SK-N-SH treated with all-trans-retinoic acid at 6 μM for 48 hours (cell line): ENCODE measurements at regions not wholly inside any gene's neighbourhood (a gene's known extent, or its start where the extent isn't known, plus 50 kb on each side); places are given as distances from the start of the nearest gene placed in this dataset.
A peak's percentile ranks its signal among the peaks of the same experiment; 100 is the strongest.

ENCODE experiments used
- ATAC-seq: fragments of 200-7000 bp; cut with Tn5 transposase; 3 replicates; pipeline ENCODE4 v1.9.1; 2020; ENCODE audit warnings: mild to moderate bottlenecking, moderate library complexity
- ARNTL ChIP-seq: fragments of 450-650 bp; formaldehyde crosslinking; IDR thresholded peaks from 2 replicates; pipeline ENCODE4 v1.5.0; 2020; ENCODE audit warnings: low read depth, mild to moderate bottlenecking, moderate library complexity, borderline replicate concordance
- CSDC2 ChIP-seq: fragments of 250-450 bp; sonication (Bioruptor Pico); IDR thresholded peaks from 2 replicates; pipeline ENCODE4 v1.5.0; 2020; ENCODE audit warnings: mild to moderate bottlenecking, moderate library complexity
- ESRRG ChIP-seq: fragments of 250-450 bp; sonication (Bioruptor Pico); IDR thresholded peaks from 2 replicates; pipeline ENCODE4 v1.6.1; 2021; ENCODE audit warnings: mild to moderate bottlenecking
- GLIS3 ChIP-seq: fragments of 250-450 bp; sonication (Bioruptor Pico); IDR thresholded peaks from 2 replicates; pipeline ENCODE4 v1.5.0; 2020; ENCODE audit warnings: mild to moderate bottlenecking, moderate library complexity
- ISL1 ChIP-seq: fragments of 250-450 bp; sonication (Bioruptor Pico); IDR thresholded peaks from 2 replicates; pipeline ENCODE4 v2.1.2; 2022; ENCODE audit warnings: mild to moderate bottlenecking, moderate library complexity
- OSR1 ChIP-seq: fragments of 250-450 bp; sonication (Bioruptor Pico); IDR thresholded peaks from 2 replicates; pipeline ENCODE4 v1.8.0; 2022; ENCODE audit warnings: moderate library complexity, mild to moderate bottlenecking, inconsistent platforms
- PPARA ChIP-seq: fragments of 250-450 bp; sonication (Bioruptor Pico); IDR thresholded peaks from 2 replicates; pipeline ENCODE4 v1.5.0; 2020; ENCODE audit warnings: mild to moderate bottlenecking, borderline replicate concordance
- RARB ChIP-seq: fragments of 250-450 bp; sonication (Bioruptor Pico); IDR thresholded peaks from 2 replicates; pipeline ENCODE4 v1.8.0; 2021; ENCODE audit warnings: mild to moderate bottlenecking, moderate library complexity
- TCF4 ChIP-seq: fragments of 250-450 bp; sonication (Bioruptor Pico); IDR thresholded peaks from 2 replicates; pipeline ENCODE4 v1.8.0; 2021; ENCODE audit warnings: mild to moderate bottlenecking, moderate library complexity, borderline replicate concordance
- TOX ChIP-seq: fragments of 250-450 bp; sonication (Bioruptor Pico); IDR thresholded peaks from 2 replicates; pipeline ENCODE4 v1.8.0; 2021; ENCODE audit warnings: mild to moderate bottlenecking, moderate library complexity, borderline replicate concordance
- ZC3H10 ChIP-seq: fragments of 250-450 bp; sonication (Bioruptor Pico); IDR thresholded peaks from 2 replicates; pipeline ENCODE4 v1.5.1; 2021; ENCODE audit warnings: mild to moderate bottlenecking, moderate library complexity
- ZFP3 ChIP-seq: fragments of 250-450 bp; sonication (Bioruptor Pico); IDR thresholded peaks from 2 replicates; pipeline ENCODE4 v1.5.0; 2020; ENCODE audit warnings: mild to moderate bottlenecking, moderate library complexity
- ZFP30 ChIP-seq: fragments of 450-650 bp; formaldehyde crosslinking; IDR thresholded peaks from 2 replicates; pipeline ENCODE4 v1.5.0; 2022; ENCODE audit warnings: mild to moderate bottlenecking, moderate library complexity
- ZNF565 ChIP-seq: fragments of 450-650 bp; formaldehyde crosslinking; conservative IDR thresholded peaks from 2 replicates; pipeline ENCODE4 v1.5.0; 2020; ENCODE audit warnings: low read depth, mild to moderate bottlenecking, moderate library complexity
- ZNF70 ChIP-seq: fragments of 450-650 bp; formaldehyde crosslinking; IDR thresholded peaks from 2 replicates; pipeline ENCODE4 v1.5.0; 2020; ENCODE audit warnings: mild to moderate bottlenecking, moderate library complexity
- TF ChIP-seq, protein P1 (sequence below): fragments of 250-450 bp; sonication (Bioruptor Pico); IDR thresholded peaks from 2 replicates; pipeline ENCODE4 v1.8.0; 2020; ENCODE audit warnings: mild to moderate bottlenecking, moderate library complexity, borderline replicate concordance
- TF ChIP-seq, protein P2 (sequence below): fragments of 250-450 bp; sonication (Bioruptor Pico); IDR thresholded peaks from 2 replicates; pipeline ENCODE4 v1.5.1; 2021; ENCODE audit warnings: mild to moderate bottlenecking, moderate library complexity
- TF ChIP-seq, protein P3 (sequence below): fragments of 250-450 bp; sonication (Bioruptor Pico); IDR thresholded peaks from 2 replicates; pipeline ENCODE4 v1.5.0; 2020; ENCODE audit warnings: mild to moderate bottlenecking, moderate library complexity
- TF ChIP-seq, protein P4 (sequence below): fragments of 250-450 bp; sonication (Bioruptor Pico); IDR thresholded peaks from 2 replicates; pipeline ENCODE4 v1.8.0; 2021; ENCODE audit warnings: low read depth, mild to moderate bottlenecking, moderate library complexity, borderline replicate concordance
- TF ChIP-seq, protein P5 (sequence below): fragments of 250-450 bp; sonication (Bioruptor Pico); IDR thresholded peaks from 2 replicates; pipeline ENCODE4 v1.5.1; 2020; ENCODE audit warnings: low read depth, mild to moderate bottlenecking, moderate library complexity

DNA sequence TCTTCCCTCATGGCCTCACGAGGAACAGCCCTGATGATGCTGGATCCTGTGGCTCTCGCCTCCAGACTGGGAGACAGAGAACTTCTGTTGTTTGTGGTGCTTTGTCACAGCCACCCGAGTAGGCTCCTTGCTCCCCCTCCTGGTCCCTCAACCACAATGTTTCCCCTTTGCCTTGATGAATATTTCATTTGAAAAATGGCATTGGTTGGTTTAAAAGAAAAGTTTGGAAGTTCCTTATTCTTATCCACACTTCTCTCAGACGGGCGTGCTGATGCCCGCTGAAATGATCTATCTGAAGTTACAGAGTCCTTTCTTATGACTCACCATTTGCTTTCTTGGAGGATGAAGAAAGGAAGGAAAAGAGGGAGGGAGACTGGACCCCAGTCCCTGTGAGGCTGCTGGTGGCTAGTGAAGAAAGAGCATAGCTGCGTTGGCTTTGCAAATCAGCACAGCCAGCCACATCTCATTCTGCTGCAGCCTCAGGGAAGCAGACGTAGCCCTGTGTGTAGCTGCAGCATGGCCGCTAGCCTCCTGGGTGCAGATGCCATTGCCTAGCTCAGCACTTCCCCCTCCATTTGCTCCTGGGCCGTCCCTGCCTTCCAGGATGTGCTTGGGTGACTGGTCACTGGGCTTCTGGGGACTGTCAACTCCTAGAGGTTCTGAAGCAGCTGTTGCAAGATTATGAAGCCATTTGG lies 185.9 kb downstream of the ERCC6L2 start:
- ATAC-seq = peak; percentile 88
- TF ChIP-seq ZFP3 (CRISPR knock-in tag) (no peak), PPARA (CRISPR knock-in tag) (no peak), OSR1 (CRISPR knock-in tag) (no peak), ZNF70 (CRISPR knock-in tag) (no peak), TOX (CRISPR knock-in tag) (no peak), ZNF565 (no peak), ZC3H10 (CRISPR knock-in tag) (no peak), ARNTL (CRISPR knock-in tag) (no peak)
- TF ChIP-seq, protein P1, sequence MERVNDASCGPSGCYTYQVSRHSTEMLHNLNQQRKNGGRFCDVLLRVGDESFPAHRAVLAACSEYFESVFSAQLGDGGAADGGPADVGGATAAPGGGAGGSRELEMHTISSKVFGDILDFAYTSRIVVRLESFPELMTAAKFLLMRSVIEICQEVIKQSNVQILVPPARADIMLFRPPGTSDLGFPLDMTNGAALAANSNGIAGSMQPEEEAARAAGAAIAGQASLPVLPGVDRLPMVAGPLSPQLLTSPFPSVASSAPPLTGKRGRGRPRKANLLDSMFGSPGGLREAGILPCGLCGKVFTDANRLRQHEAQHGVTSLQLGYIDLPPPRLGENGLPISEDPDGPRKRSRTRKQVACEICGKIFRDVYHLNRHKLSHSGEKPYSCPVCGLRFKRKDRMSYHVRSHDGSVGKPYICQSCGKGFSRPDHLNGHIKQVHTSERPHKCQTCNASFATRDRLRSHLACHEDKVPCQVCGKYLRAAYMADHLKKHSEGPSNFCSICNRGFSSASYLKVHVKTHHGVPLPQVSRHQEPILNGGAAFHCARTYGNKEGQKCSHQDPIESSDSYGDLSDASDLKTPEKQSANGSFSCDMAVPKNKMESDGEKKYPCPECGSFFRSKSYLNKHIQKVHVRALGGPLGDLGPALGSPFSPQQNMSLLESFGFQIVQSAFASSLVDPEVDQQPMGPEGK (CRISPR knock-in tag) = no peak
- TF ChIP-seq, protein P2, sequence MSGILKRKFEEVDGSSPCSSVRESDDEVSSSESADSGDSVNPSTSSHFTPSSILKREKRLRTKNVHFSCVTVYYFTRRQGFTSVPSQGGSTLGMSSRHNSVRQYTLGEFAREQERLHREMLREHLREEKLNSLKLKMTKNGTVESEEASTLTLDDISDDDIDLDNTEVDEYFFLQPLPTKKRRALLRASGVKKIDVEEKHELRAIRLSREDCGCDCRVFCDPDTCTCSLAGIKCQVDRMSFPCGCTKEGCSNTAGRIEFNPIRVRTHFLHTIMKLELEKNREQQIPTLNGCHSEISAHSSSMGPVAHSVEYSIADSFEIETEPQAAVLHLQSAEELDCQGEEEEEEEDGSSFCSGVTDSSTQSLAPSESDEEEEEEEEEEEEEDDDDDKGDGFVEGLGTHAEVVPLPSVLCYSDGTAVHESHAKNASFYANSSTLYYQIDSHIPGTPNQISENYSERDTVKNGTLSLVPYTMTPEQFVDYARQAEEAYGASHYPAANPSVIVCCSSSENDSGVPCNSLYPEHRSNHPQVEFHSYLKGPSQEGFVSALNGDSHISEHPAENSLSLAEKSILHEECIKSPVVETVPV (CRISPR knock-in tag) = no peak

DNA sequence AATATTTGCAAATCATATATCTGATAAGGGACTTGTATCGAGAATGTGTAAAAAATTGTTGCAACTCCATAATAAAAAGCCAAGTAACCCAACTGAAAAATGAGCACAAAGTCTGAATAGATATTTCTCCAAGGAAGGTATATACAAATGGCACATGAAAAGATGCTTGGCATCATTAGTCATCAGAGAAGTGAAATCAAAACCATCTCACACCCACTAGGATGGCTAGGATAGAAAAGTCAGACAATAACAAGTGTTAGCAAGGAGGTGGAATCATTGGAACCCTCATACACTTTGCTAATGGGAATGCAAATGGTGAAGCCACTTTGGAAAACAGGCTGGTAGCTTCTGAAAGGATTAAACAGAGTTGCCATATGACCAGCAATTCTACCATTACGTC lies 182.7 kb downstream of the ERCC6L2 start:
- no peak for ATAC-seq

DNA sequence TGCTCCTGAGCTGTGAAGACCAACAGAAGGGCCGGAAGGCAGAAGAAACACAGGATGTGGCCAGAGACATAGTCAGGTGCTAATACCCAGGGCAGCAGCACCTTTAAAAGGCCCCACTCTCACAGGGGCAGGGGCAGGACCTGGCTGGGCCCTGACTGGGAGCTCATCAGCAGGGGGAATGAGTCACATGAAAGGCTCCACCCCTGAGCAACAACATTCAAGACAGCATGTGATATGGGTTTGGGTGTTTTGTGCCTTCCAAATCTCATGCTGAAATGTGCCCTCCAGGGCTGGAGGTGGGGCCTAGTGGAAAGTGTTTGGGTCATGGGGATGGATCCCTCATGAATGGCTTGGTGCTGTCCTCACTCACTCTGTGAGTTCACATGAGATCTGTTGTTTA lies 181.7 kb downstream of the ERCC6L2 start:
- TF ChIP-seq TOX (CRISPR knock-in tag) (no peak), CSDC2 (no peak), ZNF565 (no peak), ZFP3 (CRISPR knock-in tag) (no peak), ZNF70 (CRISPR knock-in tag) (no peak), ISL1 (CRISPR knock-in tag) (no peak), RARB (no peak), TCF4 (CRISPR knock-in tag) (no peak), GLIS3 (CRISPR knock-in tag) (no peak), ESRRG (CRISPR knock-in tag) (no peak), PPARA (CRISPR knock-in tag) (no peak), ARNTL (CRISPR knock-in tag) (no peak), ZFP30 (CRISPR knock-in tag) (no peak)
- TF ChIP-seq, protein P3, sequence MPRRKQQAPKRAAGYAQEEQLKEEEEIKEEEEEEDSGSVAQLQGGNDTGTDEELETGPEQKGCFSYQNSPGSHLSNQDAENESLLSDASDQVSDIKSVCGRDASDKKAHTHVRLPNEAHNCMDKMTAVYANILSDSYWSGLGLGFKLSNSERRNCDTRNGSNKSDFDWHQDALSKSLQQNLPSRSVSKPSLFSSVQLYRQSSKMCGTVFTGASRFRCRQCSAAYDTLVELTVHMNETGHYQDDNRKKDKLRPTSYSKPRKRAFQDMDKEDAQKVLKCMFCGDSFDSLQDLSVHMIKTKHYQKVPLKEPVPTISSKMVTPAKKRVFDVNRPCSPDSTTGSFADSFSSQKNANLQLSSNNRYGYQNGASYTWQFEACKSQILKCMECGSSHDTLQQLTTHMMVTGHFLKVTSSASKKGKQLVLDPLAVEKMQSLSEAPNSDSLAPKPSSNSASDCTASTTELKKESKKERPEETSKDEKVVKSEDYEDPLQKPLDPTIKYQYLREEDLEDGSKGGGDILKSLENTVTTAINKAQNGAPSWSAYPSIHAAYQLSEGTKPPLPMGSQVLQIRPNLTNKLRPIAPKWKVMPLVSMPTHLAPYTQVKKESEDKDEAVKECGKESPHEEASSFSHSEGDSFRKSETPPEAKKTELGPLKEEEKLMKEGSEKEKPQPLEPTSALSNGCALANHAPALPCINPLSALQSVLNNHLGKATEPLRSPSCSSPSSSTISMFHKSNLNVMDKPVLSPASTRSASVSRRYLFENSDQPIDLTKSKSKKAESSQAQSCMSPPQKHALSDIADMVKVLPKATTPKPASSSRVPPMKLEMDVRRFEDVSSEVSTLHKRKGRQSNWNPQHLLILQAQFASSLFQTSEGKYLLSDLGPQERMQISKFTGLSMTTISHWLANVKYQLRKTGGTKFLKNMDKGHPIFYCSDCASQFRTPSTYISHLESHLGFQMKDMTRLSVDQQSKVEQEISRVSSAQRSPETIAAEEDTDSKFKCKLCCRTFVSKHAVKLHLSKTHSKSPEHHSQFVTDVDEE (CRISPR knock-in tag) = no peak
- TF ChIP-seq, protein P4, sequence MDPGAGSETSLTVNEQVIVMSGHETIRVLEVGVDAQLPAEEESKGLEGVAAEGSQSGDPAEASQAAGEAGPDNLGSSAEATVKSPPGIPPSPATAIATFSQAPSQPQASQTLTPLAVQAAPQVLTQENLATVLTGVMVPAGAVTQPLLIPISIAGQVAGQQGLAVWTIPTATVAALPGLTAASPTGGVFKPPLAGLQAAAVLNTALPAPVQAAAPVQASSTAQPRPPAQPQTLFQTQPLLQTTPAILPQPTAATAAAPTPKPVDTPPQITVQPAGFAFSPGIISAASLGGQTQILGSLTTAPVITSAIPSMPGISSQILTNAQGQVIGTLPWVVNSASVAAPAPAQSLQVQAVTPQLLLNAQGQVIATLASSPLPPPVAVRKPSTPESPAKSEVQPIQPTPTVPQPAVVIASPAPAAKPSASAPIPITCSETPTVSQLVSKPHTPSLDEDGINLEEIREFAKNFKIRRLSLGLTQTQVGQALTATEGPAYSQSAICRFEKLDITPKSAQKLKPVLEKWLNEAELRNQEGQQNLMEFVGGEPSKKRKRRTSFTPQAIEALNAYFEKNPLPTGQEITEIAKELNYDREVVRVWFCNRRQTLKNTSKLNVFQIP = no peak
- TF ChIP-seq, protein P5, sequence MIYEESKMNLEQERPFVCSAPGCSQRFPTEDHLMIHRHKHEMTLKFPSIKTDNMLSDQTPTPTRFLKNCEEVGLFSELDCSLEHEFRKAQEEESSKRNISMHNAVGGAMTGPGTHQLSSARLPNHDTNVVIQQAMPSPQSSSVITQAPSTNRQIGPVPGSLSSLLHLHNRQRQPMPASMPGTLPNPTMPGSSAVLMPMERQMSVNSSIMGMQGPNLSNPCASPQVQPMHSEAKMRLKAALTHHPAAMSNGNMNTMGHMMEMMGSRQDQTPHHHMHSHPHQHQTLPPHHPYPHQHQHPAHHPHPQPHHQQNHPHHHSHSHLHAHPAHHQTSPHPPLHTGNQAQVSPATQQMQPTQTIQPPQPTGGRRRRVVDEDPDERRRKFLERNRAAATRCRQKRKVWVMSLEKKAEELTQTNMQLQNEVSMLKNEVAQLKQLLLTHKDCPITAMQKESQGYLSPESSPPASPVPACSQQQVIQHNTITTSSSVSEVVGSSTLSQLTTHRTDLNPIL (CRISPR knock-in tag) = no peak
- ATAC-seq = no peak

More for the DNA sequence above, 182.7 kb downstream of the ERCC6L2 start:
- TF ChIP-seq TOX (CRISPR knock-in tag) (no peak), CSDC2 (no peak), ZFP30 (CRISPR knock-in tag) (no peak), ZNF565 (no peak)
- TF ChIP-seq, protein P4 = no peak
